ENCODE measurements at regions not wholly inside any gene's neighbourhood (a gene's known extent, or its start where the extent isn't known, plus 50 kb on each side); places are given as distances from the start of the nearest gene placed in this dataset.
A peak's percentile ranks its signal among the peaks of the same experiment; 100 is the strongest.

GRCh38 chr6:14187406-14187805 lies 69.8 kb downstream of the CD83 start:
- no peak overlapping the region for H3K4me3 ChIP-seq (ENCODE audit: low read length)
- no peak for DNase-seq (ENCODE audit: low read depth, low spot score)

DNA sequence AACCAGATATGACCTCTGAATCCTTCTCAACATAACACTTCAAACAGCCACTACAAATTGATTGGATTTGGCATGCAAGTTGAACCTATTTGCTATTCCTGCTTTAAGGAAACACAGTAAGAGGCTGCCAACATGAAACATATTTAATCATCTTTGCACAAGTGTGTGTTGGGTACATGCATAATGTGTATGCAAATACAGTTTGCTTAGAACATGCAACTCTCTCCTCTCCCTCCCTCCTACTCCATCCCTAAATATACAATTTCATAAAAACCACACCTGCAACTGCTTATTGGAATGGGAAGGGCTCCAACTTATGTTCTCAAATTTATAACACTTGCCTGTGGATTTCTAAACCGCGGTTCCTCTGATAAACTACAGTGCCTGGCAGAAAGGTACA lies 71.5 kb downstream of the CD83 start:
- H3K4me3 ChIP-seq (ENCODE audit: low read length), result no peak overlapping the region
- DNase-seq (ENCODE audit: low read depth, low spot score), result no peak

- H3K4me3 ChIP-seq (ENCODE audit: low read length), result no peak overlapping the region
- no peak for DNase-seq (ENCODE audit: low read depth, low spot score)
These were observed 72.8 kb downstream of the CD83 start for GRCh38 chr6:14190191-14190928.

GRCh38 chr6:14190929-14191224 lies 73.3 kb downstream of the CD83 start:
- H3K4me3 ChIP-seq (ENCODE audit: low read length), result no peak overlapping the region
- no peak for DNase-seq (ENCODE audit: low read depth, low spot score)

DNA sequence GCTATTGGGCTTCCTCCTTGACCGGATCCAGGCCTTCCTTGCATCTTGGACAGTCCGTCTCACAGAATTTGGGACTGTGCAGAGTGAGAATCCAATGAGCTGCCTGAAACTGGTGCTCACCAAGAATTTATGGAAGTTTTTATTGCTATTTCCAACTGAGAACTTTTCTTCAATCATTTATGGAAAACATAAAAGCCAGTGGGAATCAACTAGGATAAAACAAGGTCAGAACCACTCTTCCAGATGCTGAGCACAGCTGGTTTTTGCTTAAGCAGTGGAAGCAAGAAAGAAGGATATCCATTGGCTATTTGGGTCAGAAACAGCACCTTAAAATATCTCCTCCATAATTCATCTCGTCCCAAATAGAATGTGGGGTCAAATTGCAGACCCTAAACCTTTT lies 74.2 kb downstream of the CD83 start:
- no peak overlapping the region for H3K4me3 ChIP-seq (ENCODE audit: low read length)
- DNase-seq (ENCODE audit: low read depth, low spot score), result no peak

DNA sequence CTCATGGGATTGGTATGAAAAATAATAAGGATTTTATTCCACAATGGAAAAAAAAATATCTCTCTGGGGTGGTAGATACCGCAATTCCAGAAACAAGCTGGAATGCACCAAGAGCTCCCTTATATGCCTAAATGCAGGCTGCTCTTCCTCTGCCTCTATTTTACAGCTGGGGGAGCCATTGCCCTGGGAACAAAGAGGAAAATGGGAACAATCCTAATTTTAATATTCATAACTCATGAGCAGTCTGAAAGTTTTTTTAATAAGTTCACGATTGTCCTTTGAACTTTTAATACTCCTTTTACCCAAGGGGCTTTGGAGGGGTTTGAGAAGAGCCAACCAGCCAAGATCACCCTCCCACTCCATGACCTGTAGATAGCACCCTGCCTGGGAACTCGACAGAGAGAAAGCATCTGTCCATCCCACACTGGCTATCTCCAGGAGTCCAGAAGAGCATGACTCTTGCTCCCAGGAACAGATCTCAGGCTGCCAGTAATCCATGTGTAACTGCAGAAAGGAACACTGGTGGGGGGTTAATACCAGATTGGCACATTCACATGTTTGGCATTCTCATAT lies 74.7 kb downstream of the CD83 start:
- no peak overlapping the region for H3K4me3 ChIP-seq (ENCODE audit: low read length)
- no peak for DNase-seq (ENCODE audit: low read depth, low spot score)

GRCh38 chr6:14193524-14193923 lies 76.0 kb downstream of the CD83 start:
- no peak for DNase-seq (ENCODE audit: low read depth, low spot score)

GRCh38 chr6:14194483-14194882 lies 76.9 kb downstream of the CD83 start:
- no peak for DNase-seq (ENCODE audit: low read depth, low spot score)
- H3K4me3 ChIP-seq (ENCODE audit: low read length), result no peak overlapping the region

More at GRCh38 chr6:14193524-14193923, 76.0 kb downstream of the CD83 start:
- H3K4me3 ChIP-seq (ENCODE audit: low read length), result no peak overlapping the region

- DNase-seq (ENCODE audit: low read depth, low spot score), result no peak
These were observed 77.4 kb downstream of the CD83 start for GRCh38 chr6:14194976-14195375.

GRCh38 chr6:14196026-14196425 lies 78.5 kb downstream of the CD83 start:
- no peak overlapping the region for H3K4me3 ChIP-seq (ENCODE audit: low read length)
- no peak for DNase-seq (ENCODE audit: low read depth, low spot score)

More at GRCh38 chr6:14194976-14195375, 77.4 kb downstream of the CD83 start:
- H3K4me3 ChIP-seq (ENCODE audit: low read length), result no peak overlapping the region

DNA sequence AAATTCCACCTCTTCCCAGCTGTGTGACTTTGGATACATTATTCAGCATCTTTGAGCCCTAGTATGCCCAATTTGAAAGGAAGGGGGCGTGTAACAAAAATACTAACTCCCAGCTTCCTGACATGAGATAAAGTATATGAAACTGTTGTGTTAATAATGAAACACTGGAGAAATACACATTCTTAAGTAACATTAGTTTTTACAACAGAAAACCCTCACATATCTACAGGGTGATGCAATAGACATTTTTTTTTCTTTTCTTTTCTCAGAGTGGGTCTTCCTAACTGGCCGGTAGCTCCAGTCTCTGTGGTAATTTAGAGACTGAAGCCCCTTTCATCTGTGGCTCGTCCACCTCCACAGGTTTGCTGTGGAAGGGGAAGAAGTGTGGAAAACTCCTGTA lies 79.5 kb downstream of the CD83 start:
- H3K4me3 ChIP-seq (ENCODE audit: low read length), result no peak overlapping the region
- DNase-seq (ENCODE audit: low read depth, low spot score), result no peak

- H3K4me3 ChIP-seq (ENCODE audit: low read length), result no peak overlapping the region
- DNase-seq (ENCODE audit: low read depth, low spot score), result no peak
These were observed 82.5 kb downstream of the CD83 start for GRCh38 chr6:14200047-14200446.

GRCh38 chr6:14202947-14203346 lies 85.4 kb downstream of the CD83 start:
- no peak for DNase-seq (ENCODE audit: low read depth, low spot score)
- H3K4me3 ChIP-seq (ENCODE audit: low read length), result no peak overlapping the region

DNA sequence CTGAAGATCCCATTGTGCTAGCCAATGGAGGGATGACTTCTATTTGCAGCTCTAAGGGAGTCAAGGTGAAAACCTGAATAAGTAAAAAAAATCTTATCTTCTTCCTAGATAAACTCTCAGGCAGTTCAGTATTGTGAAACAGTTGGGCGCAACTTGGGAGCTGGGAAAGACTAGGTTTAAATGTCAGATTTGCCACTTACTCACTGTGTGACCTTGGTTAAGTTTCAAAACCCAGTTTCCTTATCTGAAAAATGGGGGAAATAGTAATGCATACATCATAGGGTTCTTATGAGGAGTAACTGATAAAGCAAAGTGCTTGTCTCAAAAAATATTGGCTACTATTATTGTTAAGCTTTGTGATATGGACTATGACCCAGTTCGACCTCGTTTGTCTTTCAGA lies 88.8 kb downstream of the CD83 start:
- no peak overlapping the region for H3K4me3 ChIP-seq (ENCODE audit: low read length)
- no peak for DNase-seq (ENCODE audit: low read depth, low spot score)

DNA sequence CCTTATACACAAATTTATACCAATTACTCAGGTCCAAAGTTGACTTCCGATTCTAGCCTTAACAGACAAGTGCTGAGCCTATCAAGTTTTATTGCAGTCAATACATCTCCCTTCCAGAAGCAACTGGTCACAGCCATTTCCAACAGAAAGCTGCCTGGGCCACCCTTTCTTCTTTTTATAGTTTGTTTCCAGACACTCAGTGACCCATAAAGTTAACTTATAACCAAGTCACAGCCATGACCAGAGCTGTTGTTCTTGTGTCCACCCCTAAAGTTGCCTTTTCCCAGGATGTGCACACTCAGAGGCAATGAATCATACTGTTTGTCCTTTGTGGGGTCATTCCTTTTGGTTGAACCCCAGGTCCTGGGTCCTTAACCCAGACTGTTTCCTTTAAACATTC lies 89.9 kb downstream of the CD83 start:
- no peak for DNase-seq (ENCODE audit: low read depth, low spot score)
- no peak overlapping the region for H3K4me3 ChIP-seq (ENCODE audit: low read length)

- H3K4me3 ChIP-seq (ENCODE audit: low read length), result no peak overlapping the region
- DNase-seq (ENCODE audit: low read depth, low spot score), result no peak
These were observed 91.4 kb downstream of the CD83 start for GRCh38 chr6:14209000-14209399.

DNA sequence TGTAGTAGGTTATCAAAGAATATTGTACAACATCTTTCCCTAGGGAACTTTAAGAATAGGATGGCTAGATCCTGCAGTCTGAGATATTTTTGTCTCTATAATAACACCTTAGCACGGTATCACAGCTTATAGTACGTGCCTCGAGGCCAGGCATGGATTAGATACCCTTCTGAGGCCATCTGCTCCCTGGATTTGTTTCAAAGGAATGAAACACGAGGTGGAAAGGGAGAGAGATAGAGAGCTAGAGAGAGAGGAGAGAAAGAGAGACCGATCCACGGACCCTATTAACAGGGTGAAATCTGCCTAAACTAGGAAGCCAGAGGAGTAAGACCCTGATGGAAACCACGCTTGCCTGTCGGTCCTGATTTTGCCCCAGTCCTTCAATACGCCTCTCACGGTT lies 92.5 kb downstream of the CD83 start:
- DNase-seq (ENCODE audit: low read depth, low spot score), result no peak
- peak overlapping the region; percentile 67 for H3K4me3 ChIP-seq (ENCODE audit: low read length)

DNA sequence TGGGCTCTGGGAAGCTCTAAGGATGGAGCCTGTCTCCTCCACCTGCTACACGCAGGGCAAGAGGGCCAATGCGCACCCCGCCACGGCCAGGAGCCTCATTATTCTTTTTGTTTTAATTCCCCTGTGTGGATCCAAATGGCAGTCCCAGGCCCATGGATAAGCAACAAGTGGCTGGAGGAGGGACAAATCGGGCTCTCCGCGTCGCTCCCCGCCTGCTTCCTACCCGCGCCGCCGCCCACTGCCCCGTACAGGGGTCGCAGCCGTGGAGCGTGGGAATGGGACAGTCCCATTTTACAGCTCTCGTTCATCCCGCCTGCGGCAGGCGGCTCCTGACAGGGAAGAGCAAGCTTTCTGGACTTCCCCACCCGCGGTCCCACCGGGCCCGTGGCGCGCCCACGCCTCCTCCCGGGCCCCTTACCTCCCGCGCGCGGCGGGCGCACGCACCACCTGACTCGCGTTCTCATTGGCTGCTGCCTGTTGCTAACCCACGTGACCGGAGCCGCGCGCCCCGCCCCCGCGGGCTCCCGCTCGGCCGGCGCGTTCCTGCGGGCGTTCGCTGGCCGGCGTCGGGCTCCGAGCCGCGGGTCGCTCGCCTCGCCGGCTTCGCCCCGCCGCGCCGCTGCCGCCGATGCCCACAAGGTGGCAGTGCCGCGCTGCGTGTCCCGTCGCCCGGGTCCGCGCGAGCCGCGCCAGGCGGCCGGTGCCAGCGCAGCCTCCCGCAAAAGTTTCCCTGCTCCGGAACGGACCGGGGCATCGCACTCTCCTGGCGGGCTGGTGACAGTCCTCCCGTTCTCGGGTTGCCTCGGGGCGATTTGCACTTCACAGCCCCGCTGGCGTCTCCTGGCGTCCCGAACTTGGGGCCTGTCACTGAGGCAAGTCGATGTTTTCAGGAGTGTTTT lies 93.3 kb downstream of the CD83 start:
- DNase-seq (ENCODE audit: low read depth, low spot score), result peak; percentile 93
- H3K4me3 ChIP-seq (ENCODE audit: low read length), result peak overlapping the region; percentile 67

GRCh38 chr6:14211562-14211942 lies 94.0 kb downstream of the CD83 start:
- peak overlapping the region; percentile 46 for H3K4me3 ChIP-seq (ENCODE audit: low read length)
- no peak for DNase-seq (ENCODE audit: low read depth, low spot score)

- no peak overlapping the region for H3K4me3 ChIP-seq (ENCODE audit: low read length)
- DNase-seq (ENCODE audit: low read depth, low spot score), result no peak
These were observed 94.4 kb downstream of the CD83 start for GRCh38 chr6:14212020-14212419.
